ENCODE measurements at regions not wholly inside any gene's neighbourhood (a gene's known extent, or its start where the extent isn't known, plus 50 kb on each side); places are given as distances from the start of the nearest gene placed in this dataset.

GRCh38 chr16:86802013-86802412 lies 223.7 kb downstream of the FOXL1 start:
- no peaks in the 10 kb centered on the region for H3K36me3 ChIP-seq (ENCODE audit: control insufficient read depth in 2 of 3, insufficient read depth in 3 of 3, low read length in 3 of 3)
- no peaks in the 10 kb centered on the region for H3K4me1 ChIP-seq (ENCODE audit: control insufficient read depth in 2 of 3, insufficient read depth in 2 of 3, low read depth in 1 of 3, low read length in 3 of 3)
- H3K4me3 ChIP-seq (ENCODE audit: low read length in 3 of 3): no peak overlapping the region
- no peaks in the 10 kb centered on the region for H3K27me3 ChIP-seq (ENCODE audit: control insufficient read depth, insufficient read depth, low read length)
- TF ChIP-seq CTCF (IDR thresholded peaks at IDR 0.05; ENCODE audit: borderline replicate concordance, extremely low read depth, insufficient read depth): no peak
- intact Hi-C loops (cut with DNase I): no loop called here
- no peak for DNase-seq
- H3K27ac ChIP-seq (ENCODE audit: low read depth in 2 of 2, low read length in 2 of 2): no peak overlapping the region
- H3K9me3 ChIP-seq (ENCODE audit: control insufficient read depth in 2 of 3, insufficient read depth in 1 of 3, low read length in 3 of 3): no peaks in the 10 kb centered on the region
- no peak overlapping the region for H3K9ac ChIP-seq (ENCODE audit: low read length in 3 of 3)
- no peak for FAIRE-seq

GRCh38 chr16:86805188-86805587 lies 226.8 kb downstream of the FOXL1 start:
- Histone ChIP-seq H3K4me1 (ENCODE audit: control insufficient read depth in 2 of 3, insufficient read depth in 2 of 3, low read depth in 1 of 3, low read length in 3 of 3) (no peaks in the 10 kb centered on the region), H3K4me3 (ENCODE audit: low read length in 3 of 3) (no peak overlapping the region), H3K27ac (ENCODE audit: low read depth in 2 of 2, low read length in 2 of 2) (no peak overlapping the region), H3K36me3 (ENCODE audit: control insufficient read depth in 2 of 3, insufficient read depth in 3 of 3, low read length in 3 of 3) (no peaks in the 10 kb centered on the region), H3K27me3 (ENCODE audit: control insufficient read depth, insufficient read depth, low read length) (no peaks in the 10 kb centered on the region), H3K9me3 (ENCODE audit: control insufficient read depth in 2 of 3, insufficient read depth in 1 of 3, low read length in 3 of 3) (no peaks in the 10 kb centered on the region), H3K9ac (ENCODE audit: low read length in 3 of 3) (no peak overlapping the region)
- TF ChIP-seq CTCF (IDR thresholded peaks at IDR 0.05; ENCODE audit: borderline replicate concordance, extremely low read depth, insufficient read depth): no peak
- DNase-seq (no peak), FAIRE-seq (no peak)
- intact Hi-C loops (cut with DNase I): no loop called here

GRCh38 chr16:86806181-86806837 lies 228.0 kb downstream of the FOXL1 start:
- H3K36me3 ChIP-seq (ENCODE audit: control insufficient read depth in 2 of 3, insufficient read depth in 3 of 3, low read length in 3 of 3): no peaks in the 10 kb centered on the region
- H3K9me3 ChIP-seq (ENCODE audit: control insufficient read depth in 2 of 3, insufficient read depth in 1 of 3, low read length in 3 of 3): no peaks in the 10 kb centered on the region
- H3K27ac ChIP-seq (ENCODE audit: low read depth in 2 of 2, low read length in 2 of 2): no peak overlapping the region
- H3K4me3 ChIP-seq (ENCODE audit: low read length in 3 of 3): no peak overlapping the region
- intact Hi-C loops (cut with DNase I): no loop called here
- no peak overlapping the region for H3K9ac ChIP-seq (ENCODE audit: low read length in 3 of 3)
- no peaks in the 10 kb centered on the region for H3K4me1 ChIP-seq (ENCODE audit: control insufficient read depth in 2 of 3, insufficient read depth in 2 of 3, low read depth in 1 of 3, low read length in 3 of 3)
- no peak for DNase-seq
- H3K27me3 ChIP-seq (ENCODE audit: control insufficient read depth, insufficient read depth, low read length): no peaks in the 10 kb centered on the region
- no peak for FAIRE-seq
- TF ChIP-seq CTCF (IDR thresholded peaks at IDR 0.05; ENCODE audit: borderline replicate concordance, extremely low read depth, insufficient read depth): no peak

All from kidney (tissue), 13 donors.